ENCODE measurements at regions not wholly inside any gene's neighbourhood (a gene's known extent, or its start where the extent isn't known, plus 50 kb on each side); places are given as distances from the start of the nearest gene placed in this dataset.
"Not testable (repeated sequence)": the region's sequence is repeated elsewhere in the genome, so short reads cannot be mapped to it uniquely, and the experiment has no call there.

- H4K20me1 ChIP-seq (ENCODE audit: control insufficient read depth, insufficient read depth, insufficient read length); DNase-seq; H3K79me1 ChIP-seq (ENCODE audit: insufficient read depth, low read depth, low read length, poor library complexity, severe bottlenecking); H3K4ac ChIP-seq (ENCODE audit: low read depth, low read length); H3K18ac ChIP-seq (ENCODE audit: insufficient read length, low read depth, low read length); H3K23ac ChIP-seq (ENCODE audit: insufficient read length, low read depth, low read length); H3T11ph ChIP-seq (ENCODE audit: low read length); H3K4me1 ChIP-seq (ENCODE audit: insufficient read depth, low read length); H2BK15ac ChIP-seq (ENCODE audit: low read depth, low read length); H3K9ac ChIP-seq (ENCODE audit: extremely low read depth, insufficient read length, low read length); H4K91ac ChIP-seq (ENCODE audit: insufficient read length, low read depth, low read length); H3K23me2 ChIP-seq (ENCODE audit: insufficient read length, low read depth, low read length, poor library complexity, severe bottlenecking); H3K27me3 ChIP-seq (ENCODE audit: insufficient read depth, low read length); H3K27ac ChIP-seq (ENCODE audit: insufficient read length, low read depth, low read length); H4K5ac ChIP-seq (ENCODE audit: insufficient read length, low read depth, low read length); H3K9me3 ChIP-seq (ENCODE audit: control insufficient read depth, low read depth, low read length); H2BK12ac ChIP-seq (ENCODE audit: insufficient read length, low read depth, low read length); H3K4me2 ChIP-seq (ENCODE audit: insufficient read depth, insufficient read length, low read length); H3K27ac Mint-ChIP-seq; H4K8ac ChIP-seq (replicated peaks; ENCODE audit: insufficient read length, low read depth, low read length); H2BK120ac ChIP-seq (ENCODE audit: low read depth, low read length, poor library complexity, severe bottlenecking); H2BK20ac ChIP-seq (ENCODE audit: low read depth, low read length, poor library complexity, severe bottlenecking); H2BK5ac ChIP-seq (ENCODE audit: insufficient read length, low read length); H2AK5ac ChIP-seq (ENCODE audit: insufficient read length, low read length); H3K14ac ChIP-seq (ENCODE audit: insufficient read depth, low read length); H3K56ac ChIP-seq (ENCODE audit: insufficient read length, low read depth, low read length); H3K4me3 Mint-ChIP-seq; H3K79me2 ChIP-seq (ENCODE audit: insufficient read depth, low read length); H2AFZ ChIP-seq (ENCODE audit: low read length): not testable (repeated sequence)
- Mint-ChIP-seq H3K9me3 (peaks cover 12 to 15% of the 10 kb centered on the region in 2 experiments), H3K4me1 (peaks cover 30 to 42% of the 10 kb centered on the region in 2 experiments), H3K36me3 (ENCODE audit: insufficient read depth in 1 of 3, low read depth in 3 of 3) (peaks cover 3 to 20% (median 11%) of the 10 kb centered on the region in 3 experiments; a peak in 6 of 7 replicates), H3K27me3 (ENCODE audit: low read depth) (peaks cover 26% of the 10 kb centered on the region)
- no CpG with 5 or more reads among the region's 17 CpGs for WGBS (ENCODE audit: extremely low coverage, insufficient read length, low lambda C conversion rate)
Measured at GRCh38 chr16:88260146-88260545, 122.6 kb upstream of the ZNF469 start.

GRCh38 chr16:88260881-88261665 is 121.7 kb upstream of the ZNF469 start:
- not testable (repeated sequence) for H4K20me1 ChIP-seq (ENCODE audit: control insufficient read depth, insufficient read depth, insufficient read length); H3K79me2 ChIP-seq (ENCODE audit: insufficient read depth, low read length); H4K8ac ChIP-seq (replicated peaks; ENCODE audit: insufficient read length, low read depth, low read length); DNase-seq; H3K18ac ChIP-seq (ENCODE audit: insufficient read length, low read depth, low read length); H2AK5ac ChIP-seq (ENCODE audit: insufficient read length, low read length); H3K14ac ChIP-seq (ENCODE audit: insufficient read depth, low read length); H3K23me2 ChIP-seq (ENCODE audit: insufficient read length, low read depth, low read length, poor library complexity, severe bottlenecking); H3K4me1 ChIP-seq (ENCODE audit: insufficient read depth, low read length); H2BK5ac ChIP-seq (ENCODE audit: insufficient read length, low read length); H2BK20ac ChIP-seq (ENCODE audit: low read depth, low read length, poor library complexity, severe bottlenecking); H4K91ac ChIP-seq (ENCODE audit: insufficient read length, low read depth, low read length); H3K9me3 ChIP-seq (ENCODE audit: control insufficient read depth, low read depth, low read length); H3K9ac ChIP-seq (ENCODE audit: extremely low read depth, insufficient read length, low read length); H2BK120ac ChIP-seq (ENCODE audit: low read depth, low read length, poor library complexity, severe bottlenecking); H3K56ac ChIP-seq (ENCODE audit: insufficient read length, low read depth, low read length); H3K23ac ChIP-seq (ENCODE audit: insufficient read length, low read depth, low read length); H3K9me3 Mint-ChIP-seq; H3K27me3 ChIP-seq (ENCODE audit: insufficient read depth, low read length); H3K4me3 Mint-ChIP-seq; H4K5ac ChIP-seq (ENCODE audit: insufficient read length, low read depth, low read length); H3K4me2 ChIP-seq (ENCODE audit: insufficient read depth, insufficient read length, low read length); H3K27ac ChIP-seq (ENCODE audit: insufficient read length, low read depth, low read length); H2BK15ac ChIP-seq (ENCODE audit: low read depth, low read length); H2BK12ac ChIP-seq (ENCODE audit: insufficient read length, low read depth, low read length); H3K27ac Mint-ChIP-seq; H3T11ph ChIP-seq (ENCODE audit: low read length); H3K79me1 ChIP-seq (ENCODE audit: insufficient read depth, low read depth, low read length, poor library complexity, severe bottlenecking); H3K4ac ChIP-seq (ENCODE audit: low read depth, low read length); H2AFZ ChIP-seq (ENCODE audit: low read length)
- H3K36me3 Mint-ChIP-seq (ENCODE audit: insufficient read depth in 1 of 3, low read depth in 3 of 3) = peaks cover 2 to 13% (median 4%) of the 10 kb centered on the region in 3 experiments; a peak in 5 of 7 replicates
- no CpG with 5 or more reads among the region's 26 CpGs for WGBS (ENCODE audit: extremely low coverage, insufficient read length, low lambda C conversion rate)
- peaks cover 30 to 42% of the 10 kb centered on the region in 2 experiments for H3K4me1 Mint-ChIP-seq
- peaks cover 23% of the 10 kb centered on the region for H3K27me3 Mint-ChIP-seq (ENCODE audit: low read depth)

All from H9 (cell line).